NCI-H345 treated with DMSO at 0.1 percent for 48 hours (cell line): ENCODE measurements at regions not wholly inside any gene's neighbourhood (a gene's known extent, or its start where the extent isn't known, plus 50 kb on each side); places are given as distances from the start of the nearest gene placed in this dataset.

Source experiments
- DNase-seq: peaks from one replicate; lab custom pipeline; 2025; ENCODE audit not compliant: unreplicated experiment; lab: John Stamatoyannopoulos, UW

DNA sequence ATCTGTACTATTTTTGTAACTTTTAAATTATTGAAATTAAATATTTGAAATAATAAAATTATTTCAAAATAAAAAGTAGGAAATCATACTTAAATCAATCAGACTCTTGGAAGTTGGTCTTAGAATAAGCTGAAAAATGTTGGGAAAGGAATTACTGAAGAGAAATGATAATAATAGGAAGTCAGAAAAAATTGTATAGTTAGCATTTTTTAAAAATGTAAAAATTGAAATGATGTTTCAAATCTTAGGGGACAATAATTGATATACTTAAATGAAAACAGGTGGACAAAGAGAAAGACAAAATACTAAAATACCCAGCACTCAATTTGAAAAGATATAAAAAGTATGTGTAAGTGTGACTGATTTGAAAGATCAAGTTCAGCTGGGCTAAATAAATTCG, 186.1 kb downstream of the BMP2 start:
- DNase-seq, result no peak

DNA sequence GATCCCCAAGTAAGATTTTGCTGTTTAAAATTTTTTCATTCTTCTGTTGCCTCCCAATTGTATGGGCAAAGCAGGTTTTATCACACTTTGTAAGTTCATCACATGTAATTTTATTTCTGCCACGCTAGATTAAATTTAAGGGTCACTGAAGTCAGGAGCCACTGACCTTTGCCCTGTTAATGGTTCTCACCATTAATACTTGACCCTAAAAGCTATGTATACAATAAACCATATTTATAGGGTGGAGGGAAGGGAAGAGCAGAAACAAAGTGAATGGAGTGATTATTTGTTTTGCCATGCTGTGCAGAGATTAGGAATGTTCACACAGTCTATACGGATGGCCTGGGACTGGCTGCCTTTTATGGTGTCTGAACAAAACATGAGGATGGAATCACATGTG, 186.7 kb downstream of the BMP2 start:
- DNase-seq, result no peak

DNA sequence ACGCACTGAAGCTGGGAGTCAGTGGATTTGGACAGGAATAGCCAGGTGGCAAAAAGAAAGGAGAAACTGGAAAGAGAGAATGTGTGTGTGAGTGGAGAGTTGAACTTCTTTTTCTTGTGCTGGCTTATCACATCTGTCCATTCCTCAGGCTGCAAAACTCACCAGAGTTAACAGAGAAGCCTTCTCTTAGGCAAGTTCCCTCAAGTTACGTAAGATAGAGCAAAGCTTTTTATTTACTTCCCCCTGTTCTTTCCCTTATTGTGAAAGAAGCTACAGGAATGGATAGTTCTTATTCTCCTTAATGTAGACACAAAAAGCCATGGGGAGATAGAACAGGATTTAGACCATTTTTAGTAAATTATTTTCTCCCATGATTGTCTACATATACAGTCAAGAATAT, 188.6 kb downstream of the BMP2 start:
- no peak for DNase-seq

DNA sequence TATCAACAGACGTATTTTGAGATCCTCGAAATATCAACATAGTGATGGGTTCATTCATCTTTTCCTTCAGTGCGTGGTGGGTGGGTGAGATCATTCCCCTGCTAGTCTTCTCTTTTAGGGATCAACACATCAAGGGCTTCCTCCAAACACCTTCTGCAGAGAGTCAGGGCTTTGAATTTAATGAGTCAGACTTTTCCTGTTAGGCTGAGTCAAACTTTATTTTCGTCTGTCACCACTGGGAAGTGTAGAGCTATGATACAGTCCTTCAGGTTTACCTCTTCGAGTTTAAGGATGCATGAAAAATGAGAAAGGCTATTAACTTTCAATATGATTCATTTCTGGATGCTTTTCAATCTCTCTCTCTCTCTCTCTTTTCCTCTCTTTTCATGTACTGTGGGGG, 189.1 kb downstream of the BMP2 start:
- DNase-seq, result no peak

DNA sequence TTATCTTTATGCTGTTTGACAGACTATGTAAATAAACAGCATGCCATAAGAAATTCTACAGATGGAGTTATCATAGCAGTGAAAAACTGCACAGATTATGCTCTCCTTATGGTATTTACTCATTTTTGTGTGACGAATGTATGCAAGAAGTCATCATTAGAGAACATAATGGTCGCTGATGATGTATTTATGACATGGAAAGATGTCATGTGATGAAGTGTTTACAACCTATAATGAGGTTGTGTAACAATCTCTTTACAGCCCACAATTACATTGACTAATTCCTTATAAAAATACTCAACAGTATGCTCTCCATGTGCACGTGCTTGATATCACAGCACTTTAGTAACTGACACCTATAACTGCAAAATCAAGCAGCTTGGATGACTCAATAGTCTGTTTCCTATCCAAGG, 192.4 kb downstream of the BMP2 start:
- no peak for DNase-seq

DNA sequence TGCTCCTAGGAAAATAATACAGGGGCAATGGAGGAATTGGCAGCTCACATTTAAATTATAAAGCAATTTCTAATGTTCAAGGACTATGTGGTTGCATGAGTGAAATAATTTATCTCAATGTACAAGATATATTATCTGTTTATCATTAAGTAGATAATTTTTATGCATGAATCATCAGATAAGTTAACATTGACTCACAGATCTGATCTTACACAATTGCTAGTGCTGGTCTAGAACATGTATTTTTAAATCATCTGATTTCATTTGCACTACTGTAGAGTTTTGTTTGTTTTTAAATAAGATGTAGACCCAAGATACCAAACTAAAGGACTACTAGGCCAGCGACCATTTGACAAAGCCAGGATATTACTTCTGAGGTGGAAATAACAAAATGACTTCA, 199.2 kb downstream of the BMP2 start:
- DNase-seq, result no peak

DNA sequence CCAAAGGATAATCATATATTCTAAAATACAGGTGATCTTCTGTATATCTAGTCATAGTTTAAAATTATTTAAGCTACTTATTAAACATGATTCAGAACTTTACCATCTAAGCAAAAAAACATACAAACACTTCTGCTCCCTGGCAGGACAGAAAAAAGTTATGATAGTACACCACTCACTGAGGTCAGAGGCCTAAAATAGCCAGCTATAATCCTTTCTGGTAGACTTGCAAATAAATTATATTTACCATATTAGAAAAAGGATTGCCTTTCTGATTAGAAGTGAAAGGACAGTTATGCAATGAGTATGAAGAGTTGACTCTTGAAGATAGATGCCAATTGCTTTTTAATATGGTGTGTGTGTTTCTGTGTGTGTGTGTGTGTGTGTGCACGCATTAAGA, 207.4 kb downstream of the BMP2 start:
- no peak for DNase-seq

DNA sequence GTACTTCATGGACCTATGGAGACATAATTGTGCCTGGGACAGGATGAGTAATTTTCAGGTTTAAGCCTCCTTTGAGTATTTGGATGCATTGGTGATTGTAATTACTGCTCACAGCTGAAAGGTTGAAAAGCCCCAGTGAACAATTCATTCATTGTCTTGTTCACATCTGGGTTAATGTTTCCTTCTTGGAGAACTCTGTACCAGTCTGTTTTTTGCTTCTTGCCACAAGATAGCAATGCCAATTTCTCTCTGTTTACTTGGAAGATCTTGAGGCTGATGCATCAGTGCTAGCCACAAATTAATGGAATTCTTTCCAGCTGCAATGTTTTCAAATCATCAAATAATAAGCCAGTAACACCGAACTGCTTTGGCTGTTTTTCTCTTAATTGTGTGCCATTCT, 207.8 kb downstream of the BMP2 start:
- no peak for DNase-seq

DNA sequence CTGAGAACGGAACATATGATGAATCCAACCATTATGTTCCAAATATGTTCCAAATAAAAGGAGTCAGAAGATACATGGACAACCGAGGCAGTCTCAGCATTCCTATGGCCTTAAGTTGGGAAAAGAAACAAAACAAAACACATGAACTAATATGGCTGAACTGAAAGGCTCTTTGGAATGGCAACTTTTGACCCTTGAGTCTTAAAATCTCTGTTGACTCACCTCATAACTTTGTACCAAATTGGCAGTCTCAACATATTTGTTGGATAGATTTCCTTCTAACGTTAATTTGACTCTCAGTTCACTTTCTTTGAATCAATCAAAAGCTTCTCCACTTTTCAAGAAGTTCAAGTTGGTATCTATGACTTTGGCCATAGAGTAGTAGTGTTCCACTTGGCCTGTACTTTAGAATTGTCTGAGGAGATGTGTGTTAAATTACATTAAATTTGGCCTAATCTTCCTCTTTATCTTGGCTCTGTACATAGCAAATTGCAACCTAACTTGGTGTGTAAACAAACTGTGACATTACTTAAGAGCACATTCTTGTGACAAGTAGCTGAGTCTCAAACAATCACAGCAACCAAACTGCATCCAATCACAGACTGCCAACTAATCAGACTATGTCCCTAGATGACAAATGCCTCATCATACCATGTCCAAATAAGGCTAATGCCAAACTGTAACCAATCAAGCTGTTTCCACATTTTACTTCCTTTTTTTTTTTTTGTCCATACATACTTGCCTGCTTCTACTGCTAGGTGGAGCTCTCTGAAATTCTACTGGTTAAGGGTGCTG, 208.8 kb downstream of the BMP2 start:
- DNase-seq, result no peak

DNA sequence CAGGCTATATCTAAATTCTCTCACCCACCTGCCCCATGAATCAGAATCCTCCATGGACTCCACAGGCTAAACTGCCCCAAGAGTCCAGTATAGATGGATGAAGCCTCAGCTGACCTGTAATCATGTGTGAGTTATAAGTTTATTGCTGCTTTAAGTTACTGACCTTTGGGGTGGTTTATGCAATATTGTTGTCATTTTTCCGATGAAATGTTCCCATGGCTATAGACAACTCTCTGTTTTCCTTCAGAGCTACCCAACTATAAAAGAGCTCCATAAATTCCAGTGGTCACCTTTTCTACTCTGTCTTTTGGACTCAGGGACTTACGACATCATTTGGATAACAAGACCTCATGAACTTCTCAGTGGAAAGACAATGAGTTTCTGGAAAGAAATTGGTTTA, 212.1 kb downstream of the BMP2 start:
- DNase-seq, result no peak

DNA sequence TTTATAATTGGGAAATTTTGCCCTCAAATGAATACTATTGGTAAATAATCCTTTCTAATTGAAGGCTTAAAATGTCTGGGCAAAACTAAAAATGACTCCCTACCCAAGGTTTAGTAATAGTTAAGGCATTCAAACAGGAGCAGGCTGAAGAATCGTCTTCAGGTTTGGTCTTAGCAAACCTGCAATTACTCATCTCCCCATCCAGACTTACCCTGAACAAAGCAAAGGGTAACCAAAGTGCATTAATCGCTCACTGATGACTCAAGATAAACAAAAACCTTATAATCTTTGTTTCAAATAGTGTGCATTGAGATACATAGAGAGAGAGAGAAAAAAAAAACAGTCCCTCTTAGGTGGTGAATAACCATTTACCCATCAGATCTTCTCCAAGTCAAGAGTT, 225.5 kb downstream of the BMP2 start:
- DNase-seq, result no peak

DNA sequence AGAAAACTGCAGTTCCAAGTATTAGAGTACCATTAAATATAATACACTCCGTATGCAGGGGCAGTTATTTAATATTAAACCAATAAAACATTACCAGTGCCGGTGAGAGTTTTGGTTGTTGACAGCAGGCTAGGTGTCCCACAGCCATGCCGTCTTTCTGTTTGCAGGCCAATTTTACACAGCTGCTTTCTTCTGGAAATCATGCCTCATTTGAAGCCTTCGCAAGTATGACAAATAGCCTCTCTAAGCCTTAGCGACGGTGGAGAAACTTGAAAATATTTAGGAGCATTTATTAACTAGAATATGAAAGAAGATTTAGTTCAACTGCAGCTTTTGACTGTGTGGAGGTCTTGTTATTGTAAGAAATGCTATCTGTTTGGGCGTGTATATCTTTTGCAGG, 226.0 kb downstream of the BMP2 start:
- DNase-seq, result no peak

DNA sequence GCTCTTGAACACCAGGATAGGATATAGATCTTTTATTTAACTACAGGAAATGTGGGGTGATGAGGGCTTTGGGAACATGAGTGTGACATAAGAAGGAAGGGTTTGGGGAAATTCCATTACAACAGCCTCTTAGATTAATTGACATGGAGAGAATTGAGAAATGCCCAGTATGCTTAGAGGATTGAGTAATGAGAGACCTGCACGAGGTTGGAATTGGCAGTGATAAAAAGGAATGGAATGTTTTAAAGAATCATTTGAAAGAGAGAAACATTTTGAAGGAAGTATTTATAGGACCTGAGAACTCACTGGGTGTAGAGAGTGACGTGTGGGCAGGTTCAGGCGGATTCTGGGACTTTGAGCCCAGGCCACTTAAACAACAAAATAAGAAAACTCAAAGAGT, 227.0 kb downstream of the BMP2 start:
- DNase-seq, result no peak

DNA sequence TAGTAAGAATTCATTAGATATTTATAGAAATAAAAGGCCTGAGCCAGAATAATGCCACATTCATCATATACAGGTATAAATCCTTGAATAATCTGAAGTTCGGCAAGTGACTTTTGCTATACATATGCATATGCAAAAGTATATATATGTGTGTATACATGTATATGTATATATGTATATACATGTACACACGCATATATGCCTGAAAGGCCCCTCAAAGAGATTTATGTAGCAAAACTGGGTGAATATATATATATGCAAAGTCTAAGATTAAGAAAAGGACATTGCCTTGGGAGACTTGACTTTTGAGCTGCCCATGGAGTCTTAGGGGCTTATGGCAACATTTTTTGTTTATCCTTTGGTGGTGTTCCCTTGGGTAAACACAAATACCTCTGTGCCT, 231.4 kb downstream of the BMP2 start:
- DNase-seq, result no peak

DNA sequence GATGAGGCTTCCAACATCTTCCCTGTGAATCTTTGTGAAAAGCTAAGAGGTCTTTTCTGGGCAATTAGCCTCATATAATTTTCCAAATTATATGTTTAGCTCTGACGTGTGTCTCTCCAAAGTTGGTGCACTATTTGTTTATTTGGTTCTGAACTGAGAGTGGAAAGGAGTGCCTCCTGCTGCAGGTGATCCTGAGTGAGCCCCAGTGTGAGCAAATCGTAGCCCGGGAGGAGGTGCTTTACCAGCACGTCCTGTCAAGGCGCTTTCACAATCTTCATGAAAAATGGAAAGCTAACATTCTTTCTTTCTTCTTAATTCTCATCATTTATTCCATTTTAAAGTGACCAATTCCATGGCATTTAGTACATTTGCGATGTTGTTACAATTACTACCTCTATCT, 231.9 kb downstream of the BMP2 start:
- no peak for DNase-seq

DNA sequence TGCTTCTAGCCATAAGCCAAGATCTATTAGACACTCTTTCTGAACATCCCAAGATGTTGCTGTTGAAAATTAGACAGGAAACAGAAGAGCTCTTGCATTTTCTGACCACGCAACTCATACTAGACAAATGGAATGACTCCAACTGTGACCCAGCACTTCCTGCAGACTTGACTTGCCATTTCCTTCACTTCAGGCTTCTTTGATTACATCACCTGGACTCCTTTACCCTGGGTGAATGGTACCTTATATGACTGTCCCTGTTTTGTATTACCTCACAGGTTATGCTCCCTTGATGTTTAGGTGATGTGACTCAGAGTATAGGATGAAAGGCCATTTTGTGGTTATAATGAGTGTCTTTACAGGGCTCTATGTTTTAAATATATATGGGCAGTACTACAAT, 236.1 kb downstream of the BMP2 start:
- no peak for DNase-seq

DNA sequence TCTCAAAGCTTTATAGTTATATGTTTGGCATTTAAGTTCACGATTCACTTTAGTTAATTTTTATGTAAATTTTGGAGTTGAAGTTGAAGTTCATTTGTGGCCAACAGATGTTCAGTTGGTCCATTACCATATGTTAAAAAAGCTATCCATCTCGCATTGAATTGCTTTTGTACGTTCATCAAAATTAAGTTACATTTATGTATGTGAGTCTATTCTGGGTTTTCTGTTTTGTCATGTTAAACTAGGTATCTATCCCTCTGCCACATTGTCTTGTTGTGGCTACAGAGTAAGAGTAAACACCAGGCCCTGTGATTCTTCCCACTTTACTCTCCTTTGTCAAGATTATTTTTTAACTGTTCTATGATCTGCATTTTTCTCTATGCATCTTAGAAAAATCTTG, 237.3 kb downstream of the BMP2 start:
- no peak for DNase-seq

DNA sequence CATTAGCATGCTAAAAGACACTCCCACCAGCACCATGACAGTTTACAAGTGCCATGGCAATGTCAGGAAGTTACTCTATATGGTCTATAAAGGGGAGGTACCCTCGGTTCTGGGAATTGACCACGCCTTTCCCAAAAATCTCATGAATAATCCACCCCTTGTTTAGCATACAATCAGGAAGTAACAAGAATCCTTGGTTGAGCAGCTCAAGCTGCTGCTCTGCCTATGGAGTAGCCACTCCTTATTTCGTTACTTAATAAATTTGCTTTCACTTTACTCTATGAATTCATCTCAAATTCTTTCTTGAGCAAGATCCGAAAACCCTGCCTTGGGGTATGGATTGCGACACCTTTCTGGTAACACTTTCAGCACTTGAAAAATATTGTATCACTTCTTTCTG, 243.0 kb downstream of the BMP2 start:
- no peak for DNase-seq

DNA sequence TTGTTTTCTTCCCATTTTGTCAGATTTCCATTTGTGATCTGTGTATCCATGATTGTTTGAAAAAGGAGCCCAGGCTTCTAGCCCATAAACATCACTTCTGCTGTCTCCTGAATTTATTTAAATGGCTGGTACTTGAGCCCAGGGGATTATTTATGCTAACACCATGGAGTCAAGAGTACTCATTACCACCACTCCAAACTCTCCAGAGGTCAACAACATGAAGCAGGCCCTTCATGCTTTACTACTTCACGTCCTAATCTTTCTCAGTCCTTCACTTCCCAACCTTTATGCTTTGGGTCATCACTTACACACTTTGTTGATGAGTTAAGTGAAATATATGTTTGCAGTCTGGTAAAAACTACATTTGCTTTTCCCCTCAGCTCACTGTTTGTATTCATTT, 247.8 kb downstream of the BMP2 start:
- peak; percentile 77 for DNase-seq

DNA sequence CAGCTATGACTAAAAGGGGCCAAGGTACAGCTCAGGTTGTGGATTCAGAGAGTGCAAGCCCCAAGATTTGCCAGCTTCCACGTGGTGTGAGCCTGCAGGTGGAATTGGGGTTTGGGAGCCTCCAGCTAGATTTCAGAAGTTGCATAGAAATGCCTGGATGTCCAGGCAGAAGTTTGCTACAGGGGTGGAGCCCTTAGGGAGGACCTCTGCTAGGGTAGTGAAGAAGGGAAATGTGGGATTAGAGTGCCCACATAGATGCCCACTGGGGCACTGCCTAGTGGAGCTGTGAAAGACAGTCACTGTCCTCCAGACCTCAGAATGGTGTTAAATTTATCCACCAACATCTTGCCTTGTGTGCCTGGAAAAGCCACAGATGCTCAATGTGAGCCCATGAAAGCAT, 255.1 kb downstream of the BMP2 start:
- DNase-seq, result no peak

DNA sequence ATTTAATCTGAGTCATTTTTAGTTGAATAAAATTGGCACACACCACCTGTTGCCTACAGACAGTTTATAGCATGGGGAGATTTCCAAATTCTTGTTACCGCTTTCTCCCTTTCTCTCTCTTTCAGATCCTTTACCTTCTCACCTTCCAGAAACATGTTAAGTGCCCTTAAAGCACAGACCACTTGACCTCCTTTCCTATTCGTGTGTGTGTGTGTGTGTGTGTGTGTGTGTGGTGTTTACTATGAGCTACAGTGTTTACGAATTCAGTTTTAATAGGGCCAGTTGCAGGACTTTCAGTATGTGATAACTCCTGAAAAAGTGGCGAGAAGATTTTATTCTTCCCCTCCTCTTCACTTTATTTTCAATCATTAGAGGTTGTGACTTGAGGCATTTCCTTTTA, 258.1 kb downstream of the BMP2 start:
- DNase-seq, result no peak

DNA sequence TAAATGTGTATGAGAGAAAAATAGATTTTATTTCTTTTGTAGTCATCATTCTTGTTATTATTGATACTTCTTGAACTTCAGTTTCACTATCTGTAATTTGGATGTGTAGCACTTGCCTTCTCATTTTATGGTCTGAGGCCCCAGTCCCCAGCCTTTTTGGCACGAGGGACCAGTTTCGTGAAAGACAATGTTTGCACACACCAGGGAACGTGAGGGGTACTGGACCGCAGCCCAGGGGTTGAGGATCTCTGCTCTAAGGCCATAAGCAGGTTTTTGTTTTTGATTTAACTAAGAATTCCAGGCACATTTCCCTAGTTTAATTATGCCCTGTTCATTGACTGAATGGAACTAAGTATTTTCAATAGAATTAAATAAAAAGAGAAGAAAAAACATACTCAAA, 261.5 kb downstream of the BMP2 start:
- no peak for DNase-seq

DNA sequence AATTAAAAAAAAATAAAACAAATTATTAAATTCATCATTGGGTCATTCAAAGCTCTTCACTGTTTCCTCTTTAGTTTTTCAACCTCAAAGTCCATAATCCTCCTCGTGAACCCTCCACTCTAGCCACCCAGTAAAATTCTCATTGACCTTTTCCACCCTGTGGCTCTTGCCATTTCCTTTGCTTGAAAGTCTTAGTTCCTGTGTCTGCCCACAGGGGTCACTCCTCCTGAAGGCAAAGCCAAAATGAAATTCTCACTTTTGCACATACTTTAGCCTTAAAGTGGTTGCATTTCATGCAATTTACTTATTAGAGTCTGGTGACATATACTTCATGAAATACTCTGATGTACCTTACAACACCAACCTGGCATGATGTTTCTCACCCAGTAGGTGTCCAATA, 263.7 kb downstream of the BMP2 start:
- DNase-seq, result no peak

DNA sequence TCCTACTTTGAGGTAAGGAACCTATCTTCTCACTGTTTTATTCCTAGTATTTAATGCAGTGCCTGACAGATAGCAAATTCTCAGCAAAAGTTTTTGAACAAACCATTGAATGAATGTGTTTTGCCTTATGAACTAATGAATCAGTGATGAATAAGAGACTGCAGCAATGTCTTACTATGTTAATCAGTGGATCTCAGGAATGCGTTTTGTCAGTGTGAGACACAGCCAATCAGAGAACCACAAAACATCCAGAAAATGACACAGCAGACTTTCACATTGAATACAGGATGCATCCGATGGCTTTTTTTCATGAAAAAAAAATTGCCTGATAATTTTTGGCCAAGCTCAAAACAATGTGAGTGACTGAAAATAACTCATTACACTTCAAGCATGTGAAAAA, 270.5 kb downstream of the BMP2 start:
- no peak for DNase-seq
